Calu3 (cell line): ENCODE measurements at regions not wholly inside any gene's neighbourhood (a gene's known extent, or its start where the extent isn't known, plus 50 kb on each side); places are given as distances from the start of the nearest gene placed in this dataset.

ENCODE experiments used
- BruUV-seq: library from RNA; stranded (reverse); fragments of 400-500 nt; replicated peaks from 2 replicates; lab custom pipeline; 2021; lab: Mats Ljungman, UMichigan
- CTCF ChIA-PET: fragments of 300-600 bp; sonication (Branson Sonifier 250); formaldehyde crosslinking; loops from one replicate; lab custom pipeline; 2022; ENCODE audit warnings: antibody characterized with exemption; lab: Charles Lee
- DNase-seq: peaks from one replicate; pipeline ENCODE4 v3.0.0; 2022
- H3K27ac Mint-ChIP-seq: one replicate; pipeline ENCODE4 v1.8.0; 2022; ENCODE audit warnings: mixed read lengths; ENCODE audit not compliant: unreplicated experiment
- H3K27me3 Mint-ChIP-seq: one replicate; pipeline ENCODE4 v1.8.0; 2022; ENCODE audit warnings: mixed read lengths; ENCODE audit not compliant: unreplicated experiment
- H3K36me3 Mint-ChIP-seq: one replicate; pipeline ENCODE4 v1.8.0; 2022; ENCODE audit warnings: mild to moderate bottlenecking, moderate library complexity, mixed read lengths; ENCODE audit not compliant: insufficient read depth, unreplicated experiment
- H3K4me1 Mint-ChIP-seq: one replicate; pipeline ENCODE4 v1.8.0; 2022; ENCODE audit warnings: mild to moderate bottlenecking, low read depth, mixed read lengths; ENCODE audit not compliant: unreplicated experiment
- H3K4me3 Mint-ChIP-seq: one replicate; pipeline ENCODE4 v1.8.0; 2022; ENCODE audit warnings: mild to moderate bottlenecking, low read depth, moderate library complexity, mixed read lengths; ENCODE audit not compliant: unreplicated experiment
- H3K9me3 Mint-ChIP-seq: one replicate; pipeline ENCODE4 v1.8.0; 2022; ENCODE audit warnings: low read depth, mixed read lengths; ENCODE audit not compliant: unreplicated experiment
- CTCF ChIP-seq: fragments of 200-600 bp; IDR thresholded peaks from one replicate; pipeline ENCODE4 v1.8.0; 2022; ENCODE audit warnings: antibody characterized with exemption; ENCODE audit not compliant: unreplicated experiment
- intact Hi-C: fragments of 100-400 bp; cut with micrococcal nuclease; formaldehyde crosslinking; loops from one replicate; pipeline ENCODE4 v1.10.0; 2022; ENCODE audit not compliant: unreplicated experiment

GRCh38 chrX:124282580-124282979 lies 49.9 kb upstream of the TEX13D start:
- Mint-ChIP-seq H3K27ac (no peak overlapping the region), H3K36me3 (no peaks in the 10 kb centered on the region), H3K27me3 (peaks cover 11% of the 10 kb centered on the region), H3K9me3 (no peaks in the 10 kb centered on the region), H3K4me1 (peaks cover 5% of the 10 kb centered on the region), H3K4me3 (no peak overlapping the region)
- intact Hi-C loops: no loop called here
- no TSS peak for BruUV-seq
- CTCF ChIA-PET: no interaction called here
- DNase-seq: no peak
- TF ChIP-seq CTCF: no peak
